ENCODE measurements at regions not wholly inside any gene's neighbourhood (a gene's known extent, or its start where the extent isn't known, plus 50 kb on each side); places are given as distances from the start of the nearest gene placed in this dataset.

DNA sequence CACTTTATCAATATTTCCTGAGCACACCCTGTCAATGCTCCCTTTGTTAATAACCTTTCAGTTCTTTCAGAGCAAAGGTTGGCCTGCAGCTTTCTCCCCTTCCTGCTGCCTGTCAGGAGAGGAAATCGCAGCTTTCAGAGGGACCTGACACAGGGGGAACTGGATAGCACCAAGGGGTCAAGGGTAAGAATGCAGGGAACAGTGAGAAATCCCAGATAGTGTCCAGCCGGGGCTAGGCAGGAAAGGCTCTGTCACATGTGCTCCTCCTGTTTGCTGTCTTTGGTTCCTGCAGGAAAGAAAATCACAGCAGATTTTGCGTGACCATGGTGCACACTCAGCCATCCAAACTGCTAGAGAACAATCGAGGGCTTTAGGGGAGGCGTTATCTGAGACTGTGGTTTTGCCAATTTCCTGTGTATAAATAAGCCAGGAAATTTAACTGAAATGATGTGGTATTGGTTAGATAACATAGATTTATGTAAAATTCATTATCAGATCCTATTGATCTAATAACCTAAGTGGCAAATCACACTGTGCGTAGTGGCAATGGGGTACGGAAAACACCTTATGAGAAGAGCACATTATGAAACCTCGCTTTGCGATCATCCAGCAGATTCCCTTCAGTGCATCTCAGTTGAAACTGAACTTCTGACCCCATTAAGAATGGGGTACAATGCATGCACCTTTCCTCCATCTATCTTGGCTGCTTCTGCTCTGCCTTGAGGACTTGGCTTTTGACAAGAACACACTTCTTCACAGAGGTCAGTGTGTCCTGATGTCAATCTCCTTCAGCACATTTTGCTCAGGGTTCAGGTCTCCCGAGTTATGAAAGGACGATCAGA is 178.0 kb downstream of the ICOS start:
- DNase-seq (ENCODE audit: low spot score): no peak
- TF ChIP-seq, protein P1, sequence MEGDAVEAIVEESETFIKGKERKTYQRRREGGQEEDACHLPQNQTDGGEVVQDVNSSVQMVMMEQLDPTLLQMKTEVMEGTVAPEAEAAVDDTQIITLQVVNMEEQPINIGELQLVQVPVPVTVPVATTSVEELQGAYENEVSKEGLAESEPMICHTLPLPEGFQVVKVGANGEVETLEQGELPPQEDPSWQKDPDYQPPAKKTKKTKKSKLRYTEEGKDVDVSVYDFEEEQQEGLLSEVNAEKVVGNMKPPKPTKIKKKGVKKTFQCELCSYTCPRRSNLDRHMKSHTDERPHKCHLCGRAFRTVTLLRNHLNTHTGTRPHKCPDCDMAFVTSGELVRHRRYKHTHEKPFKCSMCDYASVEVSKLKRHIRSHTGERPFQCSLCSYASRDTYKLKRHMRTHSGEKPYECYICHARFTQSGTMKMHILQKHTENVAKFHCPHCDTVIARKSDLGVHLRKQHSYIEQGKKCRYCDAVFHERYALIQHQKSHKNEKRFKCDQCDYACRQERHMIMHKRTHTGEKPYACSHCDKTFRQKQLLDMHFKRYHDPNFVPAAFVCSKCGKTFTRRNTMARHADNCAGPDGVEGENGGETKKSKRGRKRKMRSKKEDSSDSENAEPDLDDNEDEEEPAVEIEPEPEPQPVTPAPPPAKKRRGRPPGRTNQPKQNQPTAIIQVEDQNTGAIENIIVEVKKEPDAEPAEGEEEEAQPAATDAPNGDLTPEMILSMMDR (IDR thresholded peaks at IDR 0.05; ENCODE audit: extremely low read depth, missing control alignments): no peak

DNA sequence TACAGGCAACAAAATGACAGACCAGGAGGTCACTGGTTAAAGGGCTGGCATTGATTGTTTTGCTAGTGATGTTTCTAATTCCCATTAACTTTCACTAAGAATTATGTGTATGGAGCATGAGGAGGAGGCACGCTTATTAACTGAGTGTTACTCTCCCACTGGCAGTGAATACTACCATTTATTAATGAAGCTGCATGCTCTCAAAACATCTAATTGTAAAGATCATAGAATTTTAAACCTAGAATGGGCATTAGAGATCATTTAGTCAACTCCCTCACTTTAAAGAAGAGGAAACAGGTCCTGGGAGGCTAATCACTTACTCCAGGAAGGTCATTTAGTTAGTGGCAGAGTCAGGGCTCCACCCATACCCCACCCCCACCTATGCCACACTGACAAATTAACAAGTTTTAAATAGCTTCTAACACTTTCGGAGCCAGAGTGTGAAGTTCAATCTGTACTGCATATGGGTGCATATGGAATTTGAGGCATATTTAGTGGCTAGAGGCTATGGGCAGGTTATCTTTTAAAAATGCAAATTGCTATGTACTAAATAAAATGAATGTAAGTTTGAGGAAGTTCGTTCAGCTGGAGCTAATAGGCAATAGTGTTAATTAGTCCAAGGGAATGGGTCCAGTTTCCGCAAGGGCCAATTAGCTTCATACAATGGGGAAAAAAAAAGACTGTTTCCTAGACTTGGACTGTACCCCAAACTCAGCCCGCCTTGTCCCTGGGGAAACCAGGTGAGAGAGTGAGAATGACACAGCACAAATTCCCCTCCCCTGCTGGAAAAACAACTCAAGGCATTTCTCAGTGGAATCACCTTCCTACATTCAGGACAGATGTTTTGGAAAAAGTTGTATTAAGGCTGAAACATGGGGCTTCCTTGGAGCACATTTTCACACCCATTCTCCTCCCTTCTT is 178.8 kb downstream of the ICOS start:
- TF ChIP-seq, protein P1 (IDR thresholded peaks at IDR 0.05; ENCODE audit: extremely low read depth, missing control alignments): no peak
- no peak for DNase-seq (ENCODE audit: low spot score)

DNA sequence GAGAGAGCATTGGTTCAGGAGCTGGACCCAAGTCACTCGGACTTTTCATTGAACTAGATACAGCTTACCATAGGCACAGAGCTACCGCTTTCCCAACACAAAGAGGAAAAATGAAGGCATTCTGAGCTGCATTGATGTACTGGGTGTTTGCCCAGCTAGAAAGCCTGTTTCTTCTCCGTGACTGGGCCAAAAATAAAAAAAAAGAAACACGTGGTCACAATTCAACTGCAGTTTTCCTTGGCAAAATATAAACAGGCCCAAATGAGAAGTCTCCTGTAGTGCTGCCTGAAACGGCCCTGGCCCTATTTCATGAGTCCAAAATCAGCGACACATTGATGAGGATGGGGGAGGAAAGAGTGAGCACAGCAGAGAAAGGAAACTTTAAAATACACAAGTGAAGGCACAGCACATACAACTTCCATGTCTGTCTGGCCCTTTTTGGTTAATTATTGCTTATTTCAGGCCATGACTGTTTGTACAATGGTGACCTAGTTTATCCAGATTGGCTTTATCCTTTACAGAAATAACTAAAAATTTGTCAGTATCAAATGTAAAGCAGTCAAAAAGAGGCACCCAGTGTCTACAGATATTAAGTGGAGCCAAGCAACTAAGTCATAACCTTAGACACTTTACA is 179.7 kb downstream of the ICOS start:
- TF ChIP-seq, protein P1 (IDR thresholded peaks at IDR 0.05; ENCODE audit: extremely low read depth, missing control alignments): no peak
- DNase-seq (ENCODE audit: low spot score): no peak

DNA sequence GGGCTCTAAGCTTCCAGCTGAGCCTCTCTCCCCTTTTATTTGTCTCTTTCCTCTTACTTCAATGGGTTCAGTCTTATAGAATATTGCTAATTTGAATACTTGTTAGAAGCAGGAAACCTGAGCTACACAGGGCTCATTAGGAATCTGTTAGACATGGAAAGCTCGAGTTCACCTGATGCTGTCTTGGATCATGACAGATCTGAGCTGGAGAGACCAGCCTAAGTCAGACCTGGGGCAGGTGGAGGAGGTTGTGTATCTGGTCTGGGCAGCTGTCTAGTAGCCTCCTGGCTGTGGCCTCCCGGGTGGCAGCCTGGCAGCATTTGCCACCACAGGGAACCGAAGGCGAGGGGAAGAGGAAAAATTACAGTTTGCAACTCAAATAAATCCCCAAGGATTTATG is 185.9 kb downstream of the ICOS start:
- TF ChIP-seq, protein P1 (IDR thresholded peaks at IDR 0.05; ENCODE audit: extremely low read depth, missing control alignments): no peak
- no peak for DNase-seq (ENCODE audit: low spot score)

DNA sequence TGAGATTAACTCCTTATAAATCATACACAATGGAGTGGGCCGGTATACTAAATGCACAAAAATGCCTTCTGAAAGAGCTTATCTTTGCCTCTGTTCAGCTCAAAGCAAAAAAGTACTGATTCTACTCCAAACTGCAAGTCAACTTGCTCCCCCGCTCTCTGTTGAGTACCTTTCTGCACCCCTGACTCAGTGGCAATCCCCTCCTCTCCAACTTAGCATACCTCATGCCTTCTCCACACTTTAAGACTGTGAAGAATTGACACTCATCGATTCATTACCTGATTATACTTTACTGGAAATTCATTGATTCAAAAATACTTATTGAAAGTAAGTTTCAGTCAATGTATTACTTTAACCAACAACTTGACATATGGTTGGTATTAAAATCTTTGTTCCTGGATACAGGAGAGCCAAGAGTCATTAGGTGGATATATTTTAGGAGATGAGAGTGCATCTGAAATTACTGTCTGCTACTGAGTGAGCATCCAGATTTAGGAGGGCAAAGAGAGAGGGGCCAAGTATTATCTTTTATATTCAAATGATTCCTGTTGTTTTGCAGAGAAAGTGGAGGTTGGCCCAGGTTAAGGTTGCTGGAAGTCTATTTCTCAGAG is 187.7 kb downstream of the ICOS start:
- TF ChIP-seq, protein P1 (IDR thresholded peaks at IDR 0.05; ENCODE audit: extremely low read depth, missing control alignments): no peak
- DNase-seq (ENCODE audit: low spot score): no peak

DNA sequence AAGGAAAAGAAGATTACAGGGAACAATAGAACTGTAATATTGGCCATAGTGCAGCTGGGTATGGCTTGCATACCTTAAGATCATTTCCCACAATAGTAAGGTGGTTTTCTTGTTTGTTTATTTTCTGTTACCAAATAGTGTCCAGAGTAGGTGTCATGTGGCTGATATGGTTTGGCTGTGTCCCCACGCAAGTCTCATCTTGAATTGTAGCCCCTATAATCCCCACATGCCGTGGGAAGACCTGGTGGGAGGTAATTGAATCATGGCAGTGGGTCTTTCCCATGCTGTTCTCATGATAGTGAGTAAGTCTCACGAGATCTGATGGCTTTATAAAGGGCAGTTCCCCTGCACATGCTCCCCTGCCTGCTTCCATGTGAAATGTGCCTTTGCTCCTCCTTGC is 190.1 kb downstream of the ICOS start:
- TF ChIP-seq, protein P1 (IDR thresholded peaks at IDR 0.05; ENCODE audit: extremely low read depth, missing control alignments): no peak
- DNase-seq (ENCODE audit: low spot score): no peak

Data from GM20000 (cell line).